Thyroid gland (tissue), 4 donors: ENCODE measurements at regions not wholly inside any gene's neighbourhood (a gene's known extent, or its start where the extent isn't known, plus 50 kb on each side); places are given as distances from the start of the nearest gene placed in this dataset.

ENCODE experiments used
- POLR2A ChIP-seq, 2 donors: fragments of 450-650 bp; IDR thresholded peaks; one replicate each; pipeline ENCODE4 v1.6.1; 2017; ENCODE audit warnings: antibody characterized with exemption in 2 of 2, mild to moderate bottlenecking in 2 of 2, moderate library complexity in 1 of 2
- TF ChIP-seq, protein P1 (sequence below), 6 experiments: fragments of 200-600 bp in 3 of 6; fragments of 450-650 bp in 3 of 6; sonication (generic) in 3 of 6; IDR thresholded peaks; one replicate each; pipeline ENCODE4 v1.5.1; 2016 to 2019; ENCODE audit warnings: antibody characterized with exemption in 6 of 6, mild to moderate bottlenecking in 2 of 6, inconsistent platforms in 1 of 6, moderate library complexity in 1 of 6

- TF ChIP-seq, protein P1, sequence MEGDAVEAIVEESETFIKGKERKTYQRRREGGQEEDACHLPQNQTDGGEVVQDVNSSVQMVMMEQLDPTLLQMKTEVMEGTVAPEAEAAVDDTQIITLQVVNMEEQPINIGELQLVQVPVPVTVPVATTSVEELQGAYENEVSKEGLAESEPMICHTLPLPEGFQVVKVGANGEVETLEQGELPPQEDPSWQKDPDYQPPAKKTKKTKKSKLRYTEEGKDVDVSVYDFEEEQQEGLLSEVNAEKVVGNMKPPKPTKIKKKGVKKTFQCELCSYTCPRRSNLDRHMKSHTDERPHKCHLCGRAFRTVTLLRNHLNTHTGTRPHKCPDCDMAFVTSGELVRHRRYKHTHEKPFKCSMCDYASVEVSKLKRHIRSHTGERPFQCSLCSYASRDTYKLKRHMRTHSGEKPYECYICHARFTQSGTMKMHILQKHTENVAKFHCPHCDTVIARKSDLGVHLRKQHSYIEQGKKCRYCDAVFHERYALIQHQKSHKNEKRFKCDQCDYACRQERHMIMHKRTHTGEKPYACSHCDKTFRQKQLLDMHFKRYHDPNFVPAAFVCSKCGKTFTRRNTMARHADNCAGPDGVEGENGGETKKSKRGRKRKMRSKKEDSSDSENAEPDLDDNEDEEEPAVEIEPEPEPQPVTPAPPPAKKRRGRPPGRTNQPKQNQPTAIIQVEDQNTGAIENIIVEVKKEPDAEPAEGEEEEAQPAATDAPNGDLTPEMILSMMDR (IDR thresholded peaks at IDR 0.05): no peak
- no peak for TF ChIP-seq POLR2A (IDR thresholded peaks at IDR 0.05)
Measured at GRCh38 chr20:48209102-48209501, 423.8 kb upstream of the SULF2 start.
